Gastroesophageal sphincter (tissue), 2 donors: ENCODE measurements at regions not wholly inside any gene's neighbourhood (a gene's known extent, or its start where the extent isn't known, plus 50 kb on each side); places are given as distances from the start of the nearest gene placed in this dataset.

Source experiments
- EP300 ChIP-seq: sonication (generic); formaldehyde crosslinking; IDR thresholded peaks from one replicate; pipeline ENCODE4 v1.6.1; 2017; ENCODE audit warnings: antibody characterized with exemption, mild to moderate bottlenecking
- POLR2AphosphoS5 ChIP-seq: sonication (generic); formaldehyde crosslinking; IDR thresholded peaks from one replicate; pipeline ENCODE4 v1.6.1; 2017; ENCODE audit warnings: antibody characterized with exemption

GRCh38 chr16:63183743-63184142, 1147.5 kb upstream of the CDH8 start:
- TF ChIP-seq EP300, result no peak
- no peak for TF ChIP-seq POLR2AphosphoS5
